ENCODE measurements at regions not wholly inside any gene's neighbourhood (a gene's known extent, or its start where the extent isn't known, plus 50 kb on each side); places are given as distances from the start of the nearest gene placed in this dataset.

DNA sequence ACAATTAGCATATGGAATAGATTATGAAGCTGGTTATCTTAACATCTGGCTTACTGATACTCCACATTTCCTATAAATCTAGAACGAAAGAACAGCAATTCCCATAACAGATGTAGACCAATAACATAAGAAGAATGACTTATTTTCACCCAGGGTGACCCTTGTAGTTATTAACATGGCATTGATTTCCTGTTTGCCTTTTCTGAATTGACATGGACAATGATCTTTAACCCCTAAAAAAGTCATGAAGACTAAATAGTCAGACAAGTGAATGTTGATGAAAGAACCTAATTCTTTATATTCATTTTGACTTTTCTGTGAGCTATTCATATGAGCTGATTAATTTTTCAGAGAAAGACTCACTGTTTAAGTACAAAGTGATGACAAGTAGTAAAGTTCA lies 175.3 kb upstream of the CD180 start:
- no peaks in the 10 kb centered on the region for H3K4me1 ChIP-seq (ENCODE audit: control insufficient read depth, low read length)
- H3K36me3 ChIP-seq (ENCODE audit: control insufficient read depth, low read length): no peaks in the 10 kb centered on the region
- no peaks in the 10 kb centered on the region for H3K79me2 ChIP-seq (ENCODE audit: control insufficient read depth, low read length)
- no peaks in the 10 kb centered on the region for H3K9me2 ChIP-seq (replicated peaks; ENCODE audit: control insufficient read depth, low read length)
- no peaks in the 10 kb centered on the region for H3K27me3 ChIP-seq (ENCODE audit: control insufficient read depth, low read length)
- no peak overlapping the region for H3K27ac ChIP-seq (ENCODE audit: low read depth, low read length)
- no peaks in the 10 kb centered on the region for H4K20me1 ChIP-seq (ENCODE audit: control insufficient read depth, insufficient read depth, low read depth, low read length)
- no peaks in the 10 kb centered on the region for H3K9me3 ChIP-seq (ENCODE audit: control insufficient read depth, insufficient read depth, low read length)
- H3K4me2 ChIP-seq (ENCODE audit: low read length): no peak overlapping the region
- no peaks in the 10 kb centered on the region for H3F3A ChIP-seq (ENCODE audit: control insufficient read depth, insufficient read depth)
- no peak overlapping the region for H3K4me3 ChIP-seq (ENCODE audit: low read length)
- TF ChIP-seq EZH2phosphoT487 (IDR thresholded peaks at IDR 0.05; ENCODE audit: borderline replicate concordance, low read length): no peak
- TF ChIP-seq, protein P1, sequence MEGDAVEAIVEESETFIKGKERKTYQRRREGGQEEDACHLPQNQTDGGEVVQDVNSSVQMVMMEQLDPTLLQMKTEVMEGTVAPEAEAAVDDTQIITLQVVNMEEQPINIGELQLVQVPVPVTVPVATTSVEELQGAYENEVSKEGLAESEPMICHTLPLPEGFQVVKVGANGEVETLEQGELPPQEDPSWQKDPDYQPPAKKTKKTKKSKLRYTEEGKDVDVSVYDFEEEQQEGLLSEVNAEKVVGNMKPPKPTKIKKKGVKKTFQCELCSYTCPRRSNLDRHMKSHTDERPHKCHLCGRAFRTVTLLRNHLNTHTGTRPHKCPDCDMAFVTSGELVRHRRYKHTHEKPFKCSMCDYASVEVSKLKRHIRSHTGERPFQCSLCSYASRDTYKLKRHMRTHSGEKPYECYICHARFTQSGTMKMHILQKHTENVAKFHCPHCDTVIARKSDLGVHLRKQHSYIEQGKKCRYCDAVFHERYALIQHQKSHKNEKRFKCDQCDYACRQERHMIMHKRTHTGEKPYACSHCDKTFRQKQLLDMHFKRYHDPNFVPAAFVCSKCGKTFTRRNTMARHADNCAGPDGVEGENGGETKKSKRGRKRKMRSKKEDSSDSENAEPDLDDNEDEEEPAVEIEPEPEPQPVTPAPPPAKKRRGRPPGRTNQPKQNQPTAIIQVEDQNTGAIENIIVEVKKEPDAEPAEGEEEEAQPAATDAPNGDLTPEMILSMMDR (IDR thresholded peaks at IDR 0.05; ENCODE audit: low read depth, low read length, poor library complexity, severe bottlenecking): no peak

DNA sequence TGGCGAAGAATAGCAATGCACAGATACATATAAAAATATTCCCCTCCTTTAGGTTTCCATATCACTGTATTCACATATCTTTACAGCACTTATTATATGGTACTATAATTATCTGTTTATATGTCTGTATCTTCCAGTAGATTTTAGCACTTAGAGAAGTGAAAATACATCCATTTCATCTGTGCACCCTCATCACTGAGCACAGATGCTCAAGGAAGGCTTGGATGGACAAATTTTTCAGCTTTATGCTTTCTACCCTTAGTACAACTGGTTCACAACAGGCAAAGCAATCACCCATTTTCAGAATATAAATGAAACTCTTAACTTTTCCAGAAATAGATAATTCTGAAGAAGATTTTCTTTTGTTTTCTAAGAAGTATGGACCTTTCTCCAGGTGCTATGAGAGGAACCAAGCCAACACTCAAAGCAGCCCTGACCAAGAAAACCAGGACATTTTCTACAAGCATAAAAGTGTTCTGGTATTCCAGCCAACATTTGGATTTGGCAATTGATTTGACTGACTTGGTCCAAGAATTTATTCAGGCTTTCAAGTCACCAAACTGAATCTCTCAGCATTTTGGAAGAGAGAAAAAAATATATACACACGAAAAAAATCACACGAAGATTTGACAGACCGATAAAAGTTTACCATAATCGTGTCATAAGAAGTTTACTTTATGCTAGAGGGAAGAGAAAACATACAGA lies 170.2 kb upstream of the CD180 start:
- no peaks in the 10 kb centered on the region for H3K9me3 ChIP-seq (ENCODE audit: control insufficient read depth, insufficient read depth, low read length)
- no peaks in the 10 kb centered on the region for H3K79me2 ChIP-seq (ENCODE audit: control insufficient read depth, low read length)
- no peak overlapping the region for H3K4me3 ChIP-seq (ENCODE audit: low read length)
- H3F3A ChIP-seq (ENCODE audit: control insufficient read depth, insufficient read depth): no peaks in the 10 kb centered on the region
- TF ChIP-seq, protein P1 (IDR thresholded peaks at IDR 0.05; ENCODE audit: low read depth, low read length, poor library complexity, severe bottlenecking): no peak
- TF ChIP-seq EZH2phosphoT487 (IDR thresholded peaks at IDR 0.05; ENCODE audit: borderline replicate concordance, low read length): no peak
- no peaks in the 10 kb centered on the region for H4K20me1 ChIP-seq (ENCODE audit: control insufficient read depth, insufficient read depth, low read depth, low read length)
- H3K4me1 ChIP-seq (ENCODE audit: control insufficient read depth, low read length): no peaks in the 10 kb centered on the region
- no peaks in the 10 kb centered on the region for H3K27me3 ChIP-seq (ENCODE audit: control insufficient read depth, low read length)
- no peak overlapping the region for H3K27ac ChIP-seq (ENCODE audit: low read depth, low read length)
- H3K9me2 ChIP-seq (replicated peaks; ENCODE audit: control insufficient read depth, low read length): no peaks in the 10 kb centered on the region
- no peak overlapping the region for H3K4me2 ChIP-seq (ENCODE audit: low read length)
- H3K36me3 ChIP-seq (ENCODE audit: control insufficient read depth, low read length): no peaks in the 10 kb centered on the region

DNA sequence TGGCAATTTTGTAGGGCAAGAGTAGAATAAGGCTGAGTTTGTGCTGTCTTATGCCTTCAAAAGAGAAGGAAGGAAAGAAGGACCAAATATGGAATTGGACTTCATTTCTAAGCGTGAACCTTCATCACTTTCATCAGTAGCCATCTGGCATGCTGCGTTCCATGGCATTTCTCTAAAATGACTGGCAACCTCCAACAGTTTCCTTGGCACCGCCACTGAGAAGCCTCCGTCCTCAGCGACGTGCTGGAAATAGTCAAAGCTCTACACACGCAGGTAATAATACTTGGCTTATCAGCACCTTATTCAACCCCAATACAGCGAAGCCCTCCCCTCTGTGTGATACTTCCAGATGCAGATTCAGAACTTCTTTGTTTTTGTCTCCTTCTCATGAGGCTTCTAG lies 169.7 kb upstream of the CD180 start:
- no peaks in the 10 kb centered on the region for H3K36me3 ChIP-seq (ENCODE audit: control insufficient read depth, low read length)
- no peaks in the 10 kb centered on the region for H3K9me2 ChIP-seq (replicated peaks; ENCODE audit: control insufficient read depth, low read length)
- H3K4me3 ChIP-seq (ENCODE audit: low read length): no peak overlapping the region
- no peak for TF ChIP-seq EZH2phosphoT487 (IDR thresholded peaks at IDR 0.05; ENCODE audit: borderline replicate concordance, low read length)
- TF ChIP-seq, protein P1 (IDR thresholded peaks at IDR 0.05; ENCODE audit: low read depth, low read length, poor library complexity, severe bottlenecking): no peak
- H3K9me3 ChIP-seq (ENCODE audit: control insufficient read depth, insufficient read depth, low read length): no peaks in the 10 kb centered on the region
- H3K4me1 ChIP-seq (ENCODE audit: control insufficient read depth, low read length): no peaks in the 10 kb centered on the region
- no peaks in the 10 kb centered on the region for H3K27me3 ChIP-seq (ENCODE audit: control insufficient read depth, low read length)
- H3K27ac ChIP-seq (ENCODE audit: low read depth, low read length): no peak overlapping the region
- no peak overlapping the region for H3K4me2 ChIP-seq (ENCODE audit: low read length)
- no peaks in the 10 kb centered on the region for H4K20me1 ChIP-seq (ENCODE audit: control insufficient read depth, insufficient read depth, low read depth, low read length)
- H3F3A ChIP-seq (ENCODE audit: control insufficient read depth, insufficient read depth): no peaks in the 10 kb centered on the region
- H3K79me2 ChIP-seq (ENCODE audit: control insufficient read depth, low read length): no peaks in the 10 kb centered on the region

All from DOHH2 (cell line).